Kidney (tissue), 13 donors: ENCODE measurements at regions not wholly inside any gene's neighbourhood (a gene's known extent, or its start where the extent isn't known, plus 50 kb on each side); places are given as distances from the start of the nearest gene placed in this dataset.

ENCODE experiments used
- DNase-seq, 5 donors: peaks; one replicate each; pipeline ENCODE4 v3.0.0-alpha.2; 2013 to 2020
- FAIRE-seq: peaks from 2 replicates; lab custom pipeline; 2012; peaks lifted over from hg19 to GRCh38; lab: Jason Lieb, UNC
- H3K27ac ChIP-seq, 2 donors: one replicate each; pipeline ENCODE4 v1.7.0; 2013; ENCODE audit warnings: low read depth in 2 of 2, low read length in 2 of 2, inconsistent platforms in 1 of 2
- H3K27me3 ChIP-seq: one replicate; pipeline ENCODE4 v1.7.1; 2013; ENCODE audit warnings: low read length, inconsistent platforms; ENCODE audit not compliant: control insufficient read depth, insufficient read depth
- H3K36me3 ChIP-seq, 3 donors: one replicate each; pipeline versions ENCODE4 v1.7.0 to v1.7.1; 2013; ENCODE audit warnings: low read length in 3 of 3, control low read depth in 1 of 3, inconsistent platforms in 1 of 3; ENCODE audit not compliant: insufficient read depth in 3 of 3, control insufficient read depth in 2 of 3
- H3K4me1 ChIP-seq, 3 donors: one replicate each; pipeline versions ENCODE4 v1.7.0 to v1.7.1; 2013; ENCODE audit warnings: low read length in 3 of 3, inconsistent platforms in 1 of 3, low read depth in 1 of 3; ENCODE audit not compliant: control insufficient read depth in 2 of 3, insufficient read depth in 2 of 3
- H3K4me3 ChIP-seq, 3 donors: one replicate each; pipeline versions ENCODE4 v1.7.0 to v1.8.1; 2013; ENCODE audit warnings: low read length in 3 of 3, control low read depth in 1 of 3, inconsistent platforms in 1 of 3
- H3K9ac ChIP-seq, 3 donors: one replicate each; pipeline versions ENCODE4 v1.7.0 to v1.7.1; 2013; ENCODE audit warnings: low read length in 3 of 3, control low read depth in 1 of 3, inconsistent platforms in 1 of 3
- H3K9me3 ChIP-seq, 3 donors: one replicate each; pipeline versions ENCODE4 v1.7.0 to v1.7.1; 2013; ENCODE audit warnings: low read length in 3 of 3, control low read depth in 1 of 3, inconsistent platforms in 1 of 3; ENCODE audit not compliant: control insufficient read depth in 2 of 3, insufficient read depth in 1 of 3
- intact Hi-C: fragments of 100-400 bp; cut with DNase I; formaldehyde crosslinking; loops from one replicate; pipeline ENCODE4 v1.11.1; 2022
- TF ChIP-seq, protein P1 (sequence below): IDR thresholded peaks from 3 replicates; pipeline ENCODE4 v1.5.1; 2012; ENCODE audit warnings: mild to moderate bottlenecking, moderate library complexity, borderline replicate concordance; ENCODE audit not compliant: insufficient read depth; ENCODE audit errors: extremely low read depth
- donor health status: control.
- donor health status: control.
- donor health status: control.
- donor health status: control.
- donor health status: control.
- donor health status: DM: yes; HTN: yes; CAD: no.
- donor health status: Normal renal cell carcinoma (clear cell type).

DNA sequence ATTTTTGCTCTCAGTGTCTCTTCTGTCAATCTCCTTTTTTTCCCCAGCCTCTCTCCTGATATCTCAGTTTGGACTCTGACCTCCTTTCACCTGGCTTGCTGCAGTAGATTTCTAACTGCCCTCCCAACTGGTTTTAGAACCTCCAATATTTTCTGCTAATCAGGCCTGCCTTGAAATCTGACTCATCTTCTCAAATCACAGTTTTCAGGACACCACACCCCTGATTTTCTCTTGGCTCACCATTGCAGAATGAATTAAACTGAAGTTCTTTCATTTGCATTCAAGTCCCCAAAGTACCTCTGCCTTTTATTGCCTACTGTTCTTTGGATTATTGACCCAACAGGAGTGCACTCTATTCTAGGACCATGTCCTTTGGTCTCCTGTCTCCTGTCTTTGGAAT, 310.4 kb upstream of the TRPC7 start:
- FAIRE-seq (no peak), DNase-seq (no peak)
- no peaks in the 10 kb centered on the region for H3K27me3 ChIP-seq
- no peaks in the 10 kb centered on the region for H3K36me3 ChIP-seq
- peaks cover 0 to 5% (median 0%) of the 10 kb centered on the region in 3 donors for H3K9me3 ChIP-seq
- no peak overlapping the region for H3K9ac ChIP-seq
- TF ChIP-seq, protein P1, sequence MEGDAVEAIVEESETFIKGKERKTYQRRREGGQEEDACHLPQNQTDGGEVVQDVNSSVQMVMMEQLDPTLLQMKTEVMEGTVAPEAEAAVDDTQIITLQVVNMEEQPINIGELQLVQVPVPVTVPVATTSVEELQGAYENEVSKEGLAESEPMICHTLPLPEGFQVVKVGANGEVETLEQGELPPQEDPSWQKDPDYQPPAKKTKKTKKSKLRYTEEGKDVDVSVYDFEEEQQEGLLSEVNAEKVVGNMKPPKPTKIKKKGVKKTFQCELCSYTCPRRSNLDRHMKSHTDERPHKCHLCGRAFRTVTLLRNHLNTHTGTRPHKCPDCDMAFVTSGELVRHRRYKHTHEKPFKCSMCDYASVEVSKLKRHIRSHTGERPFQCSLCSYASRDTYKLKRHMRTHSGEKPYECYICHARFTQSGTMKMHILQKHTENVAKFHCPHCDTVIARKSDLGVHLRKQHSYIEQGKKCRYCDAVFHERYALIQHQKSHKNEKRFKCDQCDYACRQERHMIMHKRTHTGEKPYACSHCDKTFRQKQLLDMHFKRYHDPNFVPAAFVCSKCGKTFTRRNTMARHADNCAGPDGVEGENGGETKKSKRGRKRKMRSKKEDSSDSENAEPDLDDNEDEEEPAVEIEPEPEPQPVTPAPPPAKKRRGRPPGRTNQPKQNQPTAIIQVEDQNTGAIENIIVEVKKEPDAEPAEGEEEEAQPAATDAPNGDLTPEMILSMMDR, result no peak
- intact Hi-C loops, result no loop called here
- no peak overlapping the region for H3K4me3 ChIP-seq
- H3K27ac ChIP-seq, result no peak overlapping the region
- H3K4me1 ChIP-seq, result no peaks in the 10 kb centered on the region

DNA sequence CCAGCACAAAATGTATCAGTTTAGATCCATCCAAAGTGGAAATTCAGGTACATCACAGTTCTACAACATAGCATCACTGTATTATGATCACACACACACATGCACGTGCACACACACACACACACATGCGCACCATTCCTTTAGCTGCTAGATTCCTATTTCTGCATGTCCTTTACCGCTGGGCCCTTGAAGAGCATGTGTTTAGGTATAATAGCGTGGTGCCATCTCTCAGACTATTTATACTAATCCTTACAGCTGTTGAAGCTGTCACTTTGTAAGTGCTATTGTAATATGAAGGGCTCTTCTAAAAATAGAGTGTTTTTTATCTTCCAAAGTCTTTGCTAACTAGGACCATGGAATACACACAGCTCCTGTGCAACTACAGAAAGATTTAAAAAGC, 308.8 kb upstream of the TRPC7 start:
- DNase-seq (no peak), FAIRE-seq (no peak)
- intact Hi-C loops, result no loop called here
- H3K27me3 ChIP-seq, result no peaks in the 10 kb centered on the region
- TF ChIP-seq, protein P1, result no peak
- H3K27ac ChIP-seq, result no peak overlapping the region
- H3K4me3 ChIP-seq, result no peak overlapping the region
- no peaks in the 10 kb centered on the region for H3K9me3 ChIP-seq
- no peaks in the 10 kb centered on the region for H3K36me3 ChIP-seq
- no peak overlapping the region for H3K9ac ChIP-seq
- no peaks in the 10 kb centered on the region for H3K4me1 ChIP-seq

DNA sequence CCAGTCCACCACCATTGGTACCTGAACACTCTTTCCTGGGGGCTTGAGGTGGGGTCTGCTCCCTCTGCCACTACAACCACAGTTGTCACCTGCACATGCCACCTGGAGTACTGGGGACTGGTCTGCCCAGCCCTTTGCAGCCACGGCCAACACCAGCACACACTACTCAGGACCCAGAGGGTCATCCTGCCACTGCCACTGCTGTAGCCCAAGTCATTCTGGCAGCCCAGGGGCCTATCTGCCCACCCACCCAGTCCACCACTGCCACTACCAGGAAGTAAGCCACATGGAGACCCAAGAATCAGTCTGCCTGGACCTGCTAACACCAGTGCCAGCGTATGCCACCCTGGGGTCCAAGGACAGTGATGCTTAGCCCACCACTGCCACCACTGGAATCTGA, 302.4 kb upstream of the TRPC7 start:
- H3K4me3 ChIP-seq, result no peak overlapping the region
- FAIRE-seq, result no peak
- no peaks in the 10 kb centered on the region for H3K9me3 ChIP-seq
- no peak for DNase-seq
- no peak overlapping the region for H3K27ac ChIP-seq
- no peaks in the 10 kb centered on the region for H3K36me3 ChIP-seq
- no peak overlapping the region for H3K9ac ChIP-seq
- H3K4me1 ChIP-seq, result no peaks in the 10 kb centered on the region
- H3K27me3 ChIP-seq, result no peaks in the 10 kb centered on the region
- intact Hi-C loops, result no loop called here
- TF ChIP-seq, protein P1, result no peak

DNA sequence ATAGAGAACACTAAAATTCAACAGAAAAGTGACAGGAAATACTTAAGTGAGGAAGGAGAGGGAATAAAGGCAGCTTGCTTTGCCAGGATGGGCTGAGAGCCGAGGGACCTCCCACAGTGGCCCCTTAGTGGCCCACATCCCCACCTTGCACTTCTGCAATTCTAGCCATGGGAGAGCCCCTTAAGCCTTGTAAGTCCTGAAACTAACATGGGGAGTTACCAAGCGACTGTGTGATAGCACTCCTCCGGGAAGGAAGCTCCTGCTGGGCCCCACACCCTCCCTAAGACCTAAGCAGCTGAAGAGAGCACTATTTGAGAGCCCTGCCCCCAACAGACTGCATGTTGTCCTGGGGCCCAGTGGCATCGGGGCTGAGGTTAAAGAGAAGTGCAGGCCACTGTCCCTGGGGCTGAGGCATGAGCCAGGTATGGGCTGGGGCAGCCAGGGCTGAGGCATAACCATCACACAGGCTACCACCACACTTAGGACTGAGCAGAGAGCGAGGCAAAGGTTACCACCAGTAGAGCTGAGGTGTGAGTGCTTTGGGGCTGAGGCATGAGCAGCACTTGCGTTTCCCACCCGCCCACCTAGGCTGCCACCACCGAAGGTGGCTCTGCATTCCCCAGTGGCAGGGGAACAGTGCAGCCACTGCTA, 301.8 kb upstream of the TRPC7 start:
- TF ChIP-seq, protein P1, result no peak
- Histone ChIP-seq H3K9me3 (no peaks in the 10 kb centered on the region), H3K4me1 (no peaks in the 10 kb centered on the region), H3K36me3 (no peaks in the 10 kb centered on the region), H3K27me3 (no peaks in the 10 kb centered on the region), H3K4me3 (no peak overlapping the region), H3K27ac (no peak overlapping the region), H3K9ac (no peak overlapping the region)
- no peak for FAIRE-seq
- intact Hi-C loops, result no loop called here
- DNase-seq, result no peak
